Sigmoid colon (tissue), 6 donors: ENCODE measurements at regions not wholly inside any gene's neighbourhood (a gene's known extent, or its start where the extent isn't known, plus 50 kb on each side); places are given as distances from the start of the nearest gene placed in this dataset.

ENCODE experiments used
- DNase-seq: peaks from one replicate; pipeline ENCODE4 v3.0.0-alpha.2; 2019
- H3K27ac ChIP-seq, 4 donors: fragments of 200-600 bp; sonication (generic); one replicate each; pipeline ENCODE4 v1.5.1; 2016 to 2019; ENCODE audit warnings: mild to moderate bottlenecking in 1 of 4
- H3K27me3 ChIP-seq, 3 donors: fragments of 200-600 bp; sonication (generic); one replicate each; pipeline ENCODE4 v1.5.1; 2019; ENCODE audit warnings: mild to moderate bottlenecking in 1 of 3
- H3K36me3 ChIP-seq, 4 donors: fragments of 200-600 bp; sonication (generic); one replicate each; pipeline ENCODE4 v1.5.1; 2016 to 2019
- H3K4me1 ChIP-seq, 4 donors: fragments of 200-600 bp; sonication (generic); one replicate each; pipeline ENCODE4 v1.5.1; 2017 to 2019
- H3K4me3 ChIP-seq, 4 donors: fragments of 200-600 bp; sonication (generic); one replicate each; pipeline ENCODE4 v1.5.1; 2017 to 2019; ENCODE audit warnings: mild to moderate bottlenecking in 2 of 4, moderate library complexity in 1 of 4
- H3K9me3 ChIP-seq, 4 donors: fragments of 200-600 bp in 3 of 4; sonication (generic) in 3 of 4; one replicate each; pipeline versions ENCODE4 v1.5.1 to v1.6.1; 2013 to 2019
- EP300 ChIP-seq, 4 donors: sonication (generic); formaldehyde crosslinking; IDR thresholded peaks; one replicate each; pipeline ENCODE4 v1.6.1; 2017; ENCODE audit warnings: antibody characterized with exemption in 4 of 4
- POLR2A ChIP-seq, 2 donors: fragments of 450-650 bp; IDR thresholded peaks; one replicate each; pipeline ENCODE4 v1.6.1; 2016; ENCODE audit warnings: antibody characterized with exemption in 2 of 2, mild to moderate bottlenecking in 2 of 2, moderate library complexity in 2 of 2
- POLR2AphosphoS5 ChIP-seq, 4 donors: sonication (generic); formaldehyde crosslinking; IDR thresholded peaks; one replicate each; pipeline ENCODE4 v1.6.1; 2017; ENCODE audit warnings: antibody characterized with exemption in 4 of 4
- WGBS, 2 donors: extraction: QIAGEN DNeasy Blood & Tissue Kit; methylation state at CpG; one replicate each; pipeline ENCODE4 v1.1.7; 2013; 5-methylcytosine and 5-hydroxymethylcytosine counted together
- intact Hi-C: fragments of 100-400 bp; cut with DNase I; formaldehyde crosslinking; loops from one replicate; pipeline ENCODE4 v1.15.1; 2023
- TF ChIP-seq, protein P1 (sequence below), 4 experiments: fragments of 450-650 bp in 3 of 4; fragments of 200-600 bp in 1 of 4; IDR thresholded peaks; one replicate each; pipeline ENCODE4 v1.5.1; 2016 to 2019; ENCODE audit warnings: antibody characterized with exemption in 4 of 4, mild to moderate bottlenecking in 3 of 4, moderate library complexity in 2 of 4
- donor health status: healthy with polysubstance abuse.
- donor health status: healthy.

DNA sequence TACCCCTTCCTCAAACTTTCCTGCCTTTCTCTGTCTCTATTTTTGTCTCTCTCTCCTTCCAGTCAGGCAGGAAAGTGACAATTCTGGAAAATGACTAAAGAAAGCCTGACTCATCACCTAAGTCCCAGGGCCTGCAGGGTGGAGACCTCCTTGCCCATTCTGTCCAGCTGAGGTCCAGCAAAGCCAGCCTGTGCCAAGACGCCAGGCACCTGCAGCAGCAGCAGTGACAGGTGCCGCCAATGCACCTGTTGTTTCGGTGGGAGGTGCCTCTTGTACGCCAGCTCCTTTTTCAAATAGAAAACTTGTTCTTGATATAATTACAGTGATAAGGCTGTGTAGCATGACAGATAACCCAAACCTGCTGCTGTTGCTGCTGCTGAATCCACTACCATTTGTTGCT lies 501.3 kb downstream of the NTRK3 start:
- DNase-seq = no peak
- WGBS, 2 donors = 67 to 88% methylated on average over 4 of the region's 4 CpGs
- H3K27ac ChIP-seq = no peak overlapping the region
- H3K36me3 ChIP-seq = no peaks in the 10 kb centered on the region
- H3K4me3 ChIP-seq = no peak overlapping the region
- peaks cover 0 to 42% (median 28%) of the 10 kb centered on the region in 4 donors for H3K4me1 ChIP-seq
- intact Hi-C loops = no loop called here
- no peaks in the 10 kb centered on the region for H3K27me3 ChIP-seq
- TF ChIP-seq POLR2AphosphoS5 (IDR thresholded peaks at IDR 0.05) (no peak), POLR2A (IDR thresholded peaks at IDR 0.05) (no peak)
- TF ChIP-seq, protein P1, sequence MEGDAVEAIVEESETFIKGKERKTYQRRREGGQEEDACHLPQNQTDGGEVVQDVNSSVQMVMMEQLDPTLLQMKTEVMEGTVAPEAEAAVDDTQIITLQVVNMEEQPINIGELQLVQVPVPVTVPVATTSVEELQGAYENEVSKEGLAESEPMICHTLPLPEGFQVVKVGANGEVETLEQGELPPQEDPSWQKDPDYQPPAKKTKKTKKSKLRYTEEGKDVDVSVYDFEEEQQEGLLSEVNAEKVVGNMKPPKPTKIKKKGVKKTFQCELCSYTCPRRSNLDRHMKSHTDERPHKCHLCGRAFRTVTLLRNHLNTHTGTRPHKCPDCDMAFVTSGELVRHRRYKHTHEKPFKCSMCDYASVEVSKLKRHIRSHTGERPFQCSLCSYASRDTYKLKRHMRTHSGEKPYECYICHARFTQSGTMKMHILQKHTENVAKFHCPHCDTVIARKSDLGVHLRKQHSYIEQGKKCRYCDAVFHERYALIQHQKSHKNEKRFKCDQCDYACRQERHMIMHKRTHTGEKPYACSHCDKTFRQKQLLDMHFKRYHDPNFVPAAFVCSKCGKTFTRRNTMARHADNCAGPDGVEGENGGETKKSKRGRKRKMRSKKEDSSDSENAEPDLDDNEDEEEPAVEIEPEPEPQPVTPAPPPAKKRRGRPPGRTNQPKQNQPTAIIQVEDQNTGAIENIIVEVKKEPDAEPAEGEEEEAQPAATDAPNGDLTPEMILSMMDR (IDR thresholded peaks at IDR 0.05) = no peak
- H3K9me3 ChIP-seq = no peaks in the 10 kb centered on the region

GRCh38 chr15:87753539-87753938 lies 503.0 kb downstream of the NTRK3 start:
- Histone ChIP-seq H3K27me3 (no peaks in the 10 kb centered on the region), H3K9me3 (no peaks in the 10 kb centered on the region), H3K4me3 (no peak overlapping the region), H3K4me1 (peaks cover 0 to 42% (median 28%) of the 10 kb centered on the region in 4 donors), H3K27ac (no peak overlapping the region), H3K36me3 (no peaks in the 10 kb centered on the region)
- DNase-seq = no peak
- 78 to 85% methylated on average over 11 of the region's 11 CpGs for WGBS, 2 donors
- intact Hi-C loops = no loop called here
- no peak for TF ChIP-seq POLR2AphosphoS5 (IDR thresholded peaks at IDR 0.05)
- TF ChIP-seq, protein P1 (IDR thresholded peaks at IDR 0.05) = no peak
- TF ChIP-seq EP300 (IDR thresholded peaks at IDR 0.05) = no peak
- TF ChIP-seq POLR2A (IDR thresholded peaks at IDR 0.05) = no peak

GRCh38 chr15:87752250-87752951 lies 504.1 kb downstream of the NTRK3 start:
- TF ChIP-seq EP300 (IDR thresholded peaks at IDR 0.05) = no peak
- TF ChIP-seq POLR2A (IDR thresholded peaks at IDR 0.05) = no peak
- TF ChIP-seq, protein P1 (IDR thresholded peaks at IDR 0.05) = no peak
- TF ChIP-seq POLR2AphosphoS5 (IDR thresholded peaks at IDR 0.05) = no peak
- H3K4me1 ChIP-seq = peaks cover 0 to 42% (median 28%) of the 10 kb centered on the region in 4 donors
- no peak overlapping the region for H3K4me3 ChIP-seq
- peak overlapping the region in 2 of 4 donors; percentile 21 to 25 for H3K27ac ChIP-seq
- intact Hi-C loops = no loop called here
- H3K36me3 ChIP-seq = no peaks in the 10 kb centered on the region
- 50 to 51% methylated on average over 5 of the region's 5 CpGs for WGBS, 2 donors
- no peaks in the 10 kb centered on the region for H3K9me3 ChIP-seq
- no peak for DNase-seq
- H3K27me3 ChIP-seq = no peaks in the 10 kb centered on the region

DNA sequence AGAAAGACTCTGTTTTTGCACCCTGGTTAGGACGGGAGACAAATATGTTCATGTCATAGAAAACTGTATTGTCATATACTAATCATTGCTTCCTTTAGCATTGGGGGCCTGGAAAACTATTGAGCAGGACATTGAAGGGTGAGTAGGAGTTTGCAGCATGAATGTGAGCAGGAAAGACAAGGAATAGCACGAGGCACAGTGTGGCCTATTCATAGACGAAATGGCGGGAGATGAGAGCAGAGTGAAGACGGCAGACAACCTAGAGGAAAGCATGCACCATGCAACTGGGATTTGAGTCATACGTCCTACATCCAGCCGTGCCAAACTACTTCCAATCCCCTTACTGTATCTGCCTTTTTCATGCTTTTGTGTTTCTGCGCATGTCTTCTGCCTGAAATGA lies 508.1 kb downstream of the NTRK3 start:
- no peaks in the 10 kb centered on the region for H3K27me3 ChIP-seq
- no peak overlapping the region for H3K27ac ChIP-seq
- no peak overlapping the region for H3K4me3 ChIP-seq
- H3K4me1 ChIP-seq = peaks cover 0 to 29% (median 20%) of the 10 kb centered on the region in 4 donors
- WGBS, 2 donors = 90 to 93% methylated on average over 8 of the region's 8 CpGs
- TF ChIP-seq EP300 (IDR thresholded peaks at IDR 0.05) = no peak
- TF ChIP-seq POLR2AphosphoS5 (IDR thresholded peaks at IDR 0.05) = no peak
- TF ChIP-seq POLR2A (IDR thresholded peaks at IDR 0.05) = no peak
- TF ChIP-seq, protein P1 (IDR thresholded peaks at IDR 0.05) = no peak
- no peaks in the 10 kb centered on the region for H3K9me3 ChIP-seq
- DNase-seq = no peak
- intact Hi-C loops = no loop called here
- no peaks in the 10 kb centered on the region for H3K36me3 ChIP-seq

DNA sequence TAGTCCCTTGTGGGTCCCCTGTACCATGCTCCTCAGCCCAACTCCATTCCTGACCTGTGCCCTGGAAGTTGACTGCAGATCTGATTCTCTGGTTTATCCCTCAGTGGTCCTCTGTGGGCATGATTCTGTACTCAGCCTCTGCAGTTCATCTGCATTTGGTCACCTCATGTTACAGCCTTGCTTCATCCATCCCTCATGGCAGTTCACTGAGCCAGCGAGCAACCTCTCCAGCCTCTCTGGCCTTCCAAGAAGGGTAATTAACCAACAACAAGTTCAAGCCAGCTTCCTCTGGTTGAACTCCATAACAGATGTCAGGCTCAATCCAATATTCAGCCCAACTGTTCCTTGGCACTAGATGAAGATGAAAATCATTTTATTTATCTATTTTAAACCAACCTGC lies 509.5 kb downstream of the NTRK3 start:
- WGBS, 2 donors = 76 to 81% methylated on average over 1 of the region's 1 CpG
- no peak for DNase-seq
- H3K9me3 ChIP-seq = no peaks in the 10 kb centered on the region
- peaks cover 0 to 15% (median 7%) of the 10 kb centered on the region in 4 donors for H3K4me1 ChIP-seq
- H3K27me3 ChIP-seq = no peaks in the 10 kb centered on the region
- H3K4me3 ChIP-seq = no peak overlapping the region
- TF ChIP-seq POLR2A (IDR thresholded peaks at IDR 0.05) (no peak), EP300 (IDR thresholded peaks at IDR 0.05) (no peak), POLR2AphosphoS5 (IDR thresholded peaks at IDR 0.05) (no peak)
- TF ChIP-seq, protein P1 (IDR thresholded peaks at IDR 0.05) = no peak
- intact Hi-C loops = no loop called here
- H3K36me3 ChIP-seq = no peaks in the 10 kb centered on the region
- H3K27ac ChIP-seq = no peak overlapping the region
